IMR-90 (cell line): ENCODE measurements at regions not wholly inside any gene's neighbourhood (a gene's known extent, or its start where the extent isn't known, plus 50 kb on each side); places are given as distances from the start of the nearest gene placed in this dataset.

Source experiments
- ATAC-seq: fragments of 200-7000 bp; cut with Tn5 transposase; 2 replicates; pipeline ENCODE4 v1.9.1; 2020; ENCODE audit warnings: low read depth, mild to moderate bottlenecking, moderate library complexity
- BruUV-seq: library from RNA; stranded (reverse); fragments of 400-500 nt; replicated peaks from 2 replicates; lab custom pipeline; 2021; lab: Mats Ljungman, UMichigan
- CTCF ChIA-PET: fragments of 300-600 bp; formaldehyde crosslinking; extraction: SDS; loops from one replicate; lab custom pipeline; 2021; ENCODE audit warnings: antibody characterized with exemption; lab: Yijun Ruan, JAX
- POLR2A ChIA-PET: fragments of 300-600 bp; sonication (Branson Sonifier 250); formaldehyde crosslinking; loops from one replicate; lab custom pipeline; 2022; ENCODE audit warnings: antibody characterized with exemption; ENCODE audit not compliant: unreplicated experiment; lab: Charles Lee
- DNase-seq: peaks from one replicate; pipeline ENCODE4 v3.0.0; 2013
- H2AFZ ChIP-seq: replicated peaks from 2 replicates; pipeline ENCODE3; 2013; ENCODE audit warnings: low read length, mild to moderate bottlenecking; ENCODE audit not compliant: poor library complexity
- H2AK5ac ChIP-seq: 2 replicates; pipeline ENCODE4 v1.6.1; 2013; ENCODE audit warnings: low read depth, low read length, inconsistent platforms
- H2AK9ac ChIP-seq: replicated peaks from 2 replicates; pipeline ENCODE3; 2013; ENCODE audit warnings: mild to moderate bottlenecking, low read depth, low read length, moderate library complexity; ENCODE audit not compliant: poor library complexity
- H2BK120ac ChIP-seq: 2 replicates; pipeline ENCODE4 v1.6.1; 2013; ENCODE audit warnings: low read depth, low read length, inconsistent platforms
- H2BK15ac ChIP-seq: 3 replicates; pipeline ENCODE4 v1.6.1; 2013; ENCODE audit warnings: low read depth, low read length, inconsistent platforms
- H2BK20ac ChIP-seq: 2 replicates; pipeline ENCODE4 v1.6.1; 2013; ENCODE audit warnings: low read depth, mild to moderate bottlenecking, inconsistent platforms, low read length, moderate library complexity
- H2BK5ac ChIP-seq: 2 replicates; pipeline ENCODE4 v1.6.1; 2013; ENCODE audit warnings: mild to moderate bottlenecking, low read depth, low read length, inconsistent platforms; ENCODE audit not compliant: poor library complexity, severe bottlenecking
- H3K14ac ChIP-seq: replicated peaks from 2 replicates; pipeline ENCODE4 v1.6.1; 2013; ENCODE audit warnings: low read depth, low read length, inconsistent platforms
- H3K18ac ChIP-seq: 2 replicates; pipeline ENCODE4 v1.6.1; 2013; ENCODE audit warnings: low read depth, low read length, control low read depth
- H3K23ac ChIP-seq: 2 replicates; pipeline ENCODE4 v1.6.1; 2013; ENCODE audit warnings: low read depth, low read length, inconsistent platforms
- H3K27ac ChIP-seq: 2 replicates; pipeline ENCODE4 v1.5.1; 2013; ENCODE audit warnings: mild to moderate bottlenecking, control low read depth, low read length; ENCODE audit not compliant: insufficient read depth
- H3K27me3 ChIP-seq: 2 replicates; pipeline ENCODE4 v1.6.1; 2013; ENCODE audit warnings: low read length; ENCODE audit not compliant: control insufficient read depth, insufficient read depth
- H3K36me3 ChIP-seq: 2 replicates; pipeline ENCODE4 v1.6.1; 2013; ENCODE audit warnings: low read length, mixed read lengths; ENCODE audit not compliant: control insufficient read depth, insufficient read depth
- H3K4ac ChIP-seq: 2 replicates; pipeline ENCODE4 v1.6.1; 2013; ENCODE audit warnings: low read depth, low read length, inconsistent platforms
- H3K4me1 ChIP-seq: 2 replicates; pipeline ENCODE4 v1.6.1; 2013; ENCODE audit warnings: low read length, mixed read lengths; ENCODE audit not compliant: control insufficient read depth, insufficient read depth
- H3K4me2 ChIP-seq: 2 replicates; pipeline ENCODE4 v1.6.1; 2013; ENCODE audit warnings: low read depth, mild to moderate bottlenecking, control low read depth, low read length, moderate library complexity
- H3K4me3 ChIP-seq: 2 replicates; pipeline ENCODE4 v1.5.1; 2013; ENCODE audit warnings: low read depth, mild to moderate bottlenecking, control low read depth, low read length, moderate library complexity; ENCODE audit not compliant: insufficient read depth
- H3K56ac ChIP-seq: 2 replicates; pipeline ENCODE4 v1.6.1; 2013; ENCODE audit warnings: low read length, inconsistent platforms; ENCODE audit not compliant: insufficient read depth; ENCODE audit errors: extremely low read depth
- H3K79me1 ChIP-seq, 2 experiments: 2 replicates each; pipeline ENCODE4 v1.6.1; 2013; ENCODE audit warnings: low read length in 2 of 2, inconsistent platforms in 1 of 2, low read depth in 1 of 2
- H3K9ac ChIP-seq: 2 replicates; pipeline ENCODE4 v1.6.1; 2013; ENCODE audit warnings: low read depth, low read length, control low read depth
- H3K9me1 ChIP-seq: 2 replicates; pipeline ENCODE4 v1.6.1; 2013; ENCODE audit warnings: low read length, inconsistent platforms; ENCODE audit not compliant: insufficient read depth
- H3K9me3 ChIP-seq: 2 replicates; pipeline ENCODE4 v1.6.1; 2013; ENCODE audit warnings: low read length; ENCODE audit not compliant: control insufficient read depth, insufficient read depth
- H4K20me1 ChIP-seq: 2 replicates; pipeline ENCODE4 v1.6.1; 2013; ENCODE audit warnings: low read length, inconsistent platforms; ENCODE audit not compliant: insufficient read depth
- H4K5ac ChIP-seq: 2 replicates; pipeline ENCODE4 v1.6.1; 2013; ENCODE audit warnings: mild to moderate bottlenecking, low read depth, low read length, control low read depth
- H4K8ac ChIP-seq, 2 experiments: 2 replicates each; pipeline ENCODE4 v1.6.1; 2013; ENCODE audit warnings: low read depth in 2 of 2, low read length in 2 of 2, control low read depth in 1 of 2, inconsistent platforms in 1 of 2
- H4K91ac ChIP-seq: 2 replicates; pipeline ENCODE4 v1.6.1; 2013; ENCODE audit warnings: low read depth, low read length, inconsistent platforms; ENCODE audit not compliant: insufficient read depth
- CEBPB ChIP-seq: IDR thresholded peaks from 2 replicates; pipeline ENCODE4 v1.6.1; 2012; ENCODE audit warnings: low read depth, low read length, improper control_type of control experiment
- CTCF ChIP-seq: conservative IDR thresholded peaks from 2 replicates; pipeline ENCODE4 v1.5.1; 2012; ENCODE audit warnings: mild to moderate bottlenecking, low read depth, low read length, improper control_type of control experiment
- ELK1 ChIP-seq: fragments of 150-350 bp; IDR thresholded peaks from 2 replicates; pipeline ENCODE4 v1.6.1; 2016; ENCODE audit warnings: low read depth, mild to moderate bottlenecking, low read length, moderate library complexity, borderline replicate concordance
- FOS ChIP-seq: fragments of 150-350 bp; IDR thresholded peaks from 2 replicates; pipeline ENCODE4 v1.6.1; 2016; ENCODE audit warnings: low read depth, low read length
- MAFK ChIP-seq: IDR thresholded peaks from 2 replicates; pipeline ENCODE4 v1.6.1; 2012; ENCODE audit warnings: low read depth, low read length, improper control_type of control experiment
- MAZ ChIP-seq: IDR thresholded peaks from 2 replicates; pipeline ENCODE4 v1.6.1; 2012; ENCODE audit warnings: low read depth, mild to moderate bottlenecking, low read length, improper control_type of control experiment, moderate library complexity, borderline replicate concordance
- NFE2L2 ChIP-seq: fragments of 150-350 bp; IDR thresholded peaks from 2 replicates; pipeline ENCODE4 v1.6.1; 2016; ENCODE audit warnings: low read depth, mild to moderate bottlenecking, low read length
- POLR2A ChIP-seq: IDR thresholded peaks from 2 replicates; pipeline ENCODE4 v1.6.1; 2012; ENCODE audit warnings: mild to moderate bottlenecking, low read depth, low read length
- RAD21 ChIP-seq: IDR thresholded peaks from 2 replicates; pipeline ENCODE4 v1.6.1; 2012; ENCODE audit warnings: low read length, improper control_type of control experiment
- RCOR1 ChIP-seq: IDR thresholded peaks from 2 replicates; pipeline ENCODE4 v1.6.1; 2012; ENCODE audit warnings: mild to moderate bottlenecking, low read length, improper control_type of control experiment; ENCODE audit not compliant: insufficient replicate concordance
- RFX5 ChIP-seq: IDR thresholded peaks from 2 replicates; pipeline ENCODE4 v1.8.0; 2012; ENCODE audit warnings: low read depth, mild to moderate bottlenecking, low read length, moderate library complexity
- USF2 ChIP-seq: fragments of 150-350 bp; IDR thresholded peaks from 2 replicates; pipeline ENCODE4 v1.6.1; 2017; ENCODE audit warnings: mild to moderate bottlenecking, antibody characterized with exemption, low read length, low read depth
- WGBS, 2 experiments: methylation state at CpG; one replicate each; pipeline versions ENCODE4 v1.1.5 to v1.1.7; 2013; ENCODE audit warnings: missing lambda C conversion rate in 2 of 2; ENCODE audit not compliant: insufficient read length in 1 of 2; ENCODE audit errors: extremely low coverage in 2 of 2; 5-methylcytosine and 5-hydroxymethylcytosine counted together
- dilution Hi-C: fragments of 300-500 bp; cut with HindIII; formaldehyde crosslinking; loops from one replicate; pipeline ENCODE4 v1.14.3; 2018; ENCODE audit warnings: low sequenced_read_pairs; ENCODE audit not compliant: unreplicated experiment
- in situ Hi-C: fragments of 300-500 bp; cut with MboI; formaldehyde crosslinking; loops from 3 replicates; pipeline ENCODE4 v1.14.3; 2019; ENCODE audit warnings: low sequenced_read_pairs, inconsistent platforms, mixed read lengths
- intact Hi-C: fragments of 100-400 bp; cut with micrococcal nuclease; formaldehyde crosslinking; loops from 2 replicates; pipeline ENCODE4 v1.10.0; 2022

GRCh38 chr20:20959031-20959755, 147.0 kb downstream of the LINC00237 start:
- in situ Hi-C loops (no loop called here), dilution Hi-C loops (no loop called here), intact Hi-C loops (no loop called here)
- no peak overlapping the region for H2BK20ac ChIP-seq
- no peak overlapping the region for H4K5ac ChIP-seq
- peaks cover 5% of the 10 kb centered on the region for H3K9me3 ChIP-seq
- H3K27ac ChIP-seq, result no peak overlapping the region
- H4K20me1 ChIP-seq, result no peaks in the 10 kb centered on the region
- ChIA-PET POLR2A (no interaction called here), CTCF (no interaction called here)
- no peak overlapping the region for H2BK5ac ChIP-seq
- H3K4me2 ChIP-seq, result no peak overlapping the region
- no CpG with 5 or more reads among the region's 5 CpGs for WGBS, 2 experiments
- no peak overlapping the region for H2AK9ac ChIP-seq
- no peak overlapping the region for H3K14ac ChIP-seq
- no peak overlapping the region for H4K91ac ChIP-seq
- no peak overlapping the region for H2AFZ ChIP-seq
- no peak overlapping the region for H4K8ac ChIP-seq
- no peak overlapping the region for H2BK15ac ChIP-seq
- no TSS peak for BruUV-seq
- no peak overlapping the region for H3K4ac ChIP-seq
- no peaks in the 10 kb centered on the region for H3K9me1 ChIP-seq
- no peak for TF ChIP-seq RAD21
- TF ChIP-seq RFX5, result no peak
- no peak for TF ChIP-seq CEBPB
- no peak for TF ChIP-seq POLR2A
- TF ChIP-seq FOS, result no peak
- no peak for TF ChIP-seq NFE2L2
- no peak for TF ChIP-seq CTCF
- TF ChIP-seq MAZ, result no peak
- TF ChIP-seq MAFK, result no peak
- no peak for TF ChIP-seq USF2
- TF ChIP-seq RCOR1, result no peak
- TF ChIP-seq ELK1, result no peak
- H3K36me3 ChIP-seq, result no peaks in the 10 kb centered on the region
- H2BK120ac ChIP-seq, result no peak overlapping the region
- no peaks in the 10 kb centered on the region for H3K4me1 ChIP-seq
- H3K79me1 ChIP-seq, result no peaks in the 10 kb centered on the region
- no peak overlapping the region for H3K4me3 ChIP-seq
- ATAC-seq, result no peak
- no peak overlapping the region for H2AK5ac ChIP-seq
- H3K23ac ChIP-seq, result no peak overlapping the region
- no peak overlapping the region for H3K18ac ChIP-seq
- DNase-seq, result no peak
- H3K27me3 ChIP-seq, result no peaks in the 10 kb centered on the region
- no peak overlapping the region for H3K9ac ChIP-seq
- H3K56ac ChIP-seq, result no peak overlapping the region
